HL-60 (cell line): ENCODE measurements at regions not wholly inside any gene's neighbourhood (a gene's known extent, or its start where the extent isn't known, plus 50 kb on each side); places are given as distances from the start of the nearest gene placed in this dataset.

Source experiments
- DNase-seq, 2 experiments: peaks; one replicate each; pipeline ENCODE4 v3.0.0-alpha.2; 2010 to 2020; ENCODE audit warnings: low read depth in 1 of 2, low spot score in 1 of 2
- H3K27ac ChIP-seq: fragments of 250-450 bp; sonication (Bioruptor Pico); replicated peaks from 2 replicates; pipeline ENCODE4 v1.5.1; 2020; ENCODE audit warnings: mild to moderate bottlenecking, moderate library complexity
- H3K27me3 ChIP-seq: fragments of 250-450 bp; sonication (Bioruptor Pico); 2 replicates; pipeline ENCODE4 v1.5.1; 2021; ENCODE audit warnings: mild to moderate bottlenecking, moderate library complexity; ENCODE audit not compliant: insufficient read depth, poor library complexity, severe bottlenecking
- H3K4me3 ChIP-seq: replicated peaks from 2 replicates; pipeline ENCODE4 v1.5.1; 2011; ENCODE audit warnings: mild to moderate bottlenecking, control low read depth, low read length; ENCODE audit not compliant: insufficient read depth
- GABPA ChIP-seq: IDR thresholded peaks from 2 replicates; pipeline ENCODE4 v1.6.1; 2012; ENCODE audit warnings: low read depth
- POLR2AphosphoS5 ChIP-seq: IDR thresholded peaks from 2 replicates; pipeline ENCODE4 v1.6.1; 2012; ENCODE audit warnings: low read depth
- SPI1 ChIP-seq: IDR thresholded peaks from 2 replicates; pipeline ENCODE4 v1.6.1; 2012; ENCODE audit warnings: low read depth, mild to moderate bottlenecking, borderline replicate concordance
- TF ChIP-seq, protein P1 (sequence below): IDR thresholded peaks from 2 replicates; pipeline ENCODE4 v1.6.1; 2012; ENCODE audit warnings: low read depth; ENCODE audit not compliant: insufficient replicate concordance
- TF ChIP-seq, protein P2 (sequence below): IDR thresholded peaks from one replicate; pipeline ENCODE4 v1.5.1; 2011; ENCODE audit warnings: low read length, control low read depth, inconsistent platforms; ENCODE audit not compliant: insufficient read depth

DNA sequence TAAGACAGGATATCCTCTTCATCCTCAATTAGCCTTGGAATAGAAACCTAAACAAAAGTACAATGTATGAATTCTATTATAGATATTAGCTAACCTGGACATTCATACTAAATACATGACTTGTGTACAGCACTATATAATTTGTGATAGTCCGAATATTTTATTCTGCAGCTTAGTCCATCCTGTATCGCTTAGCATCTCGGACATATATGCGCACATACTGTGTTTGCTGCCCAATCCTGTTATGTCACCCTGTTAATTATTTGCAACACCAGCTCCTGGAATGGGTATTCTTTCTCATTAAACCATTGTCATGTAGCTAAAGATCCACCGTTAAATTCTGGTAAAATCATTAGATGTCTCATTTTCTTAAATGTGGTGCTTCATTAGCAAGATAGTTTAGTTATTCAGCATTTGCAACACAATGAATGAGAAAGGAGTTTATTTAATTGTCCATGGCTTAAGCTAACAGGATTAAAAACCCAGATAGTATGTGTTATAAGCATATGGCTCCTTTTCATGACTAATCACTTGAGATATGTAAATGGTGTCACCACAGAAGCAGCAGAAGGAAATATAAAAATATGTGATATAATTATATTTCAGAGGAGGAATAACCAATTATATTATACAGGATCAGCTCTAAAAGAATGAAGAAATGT lies 156.0 kb upstream of the ARHGAP5 start:
- Histone ChIP-seq H3K27me3 (no peaks in the 10 kb centered on the region), H3K27ac (no peak overlapping the region), H3K4me3 (no peak overlapping the region)
- TF ChIP-seq, protein P1, sequence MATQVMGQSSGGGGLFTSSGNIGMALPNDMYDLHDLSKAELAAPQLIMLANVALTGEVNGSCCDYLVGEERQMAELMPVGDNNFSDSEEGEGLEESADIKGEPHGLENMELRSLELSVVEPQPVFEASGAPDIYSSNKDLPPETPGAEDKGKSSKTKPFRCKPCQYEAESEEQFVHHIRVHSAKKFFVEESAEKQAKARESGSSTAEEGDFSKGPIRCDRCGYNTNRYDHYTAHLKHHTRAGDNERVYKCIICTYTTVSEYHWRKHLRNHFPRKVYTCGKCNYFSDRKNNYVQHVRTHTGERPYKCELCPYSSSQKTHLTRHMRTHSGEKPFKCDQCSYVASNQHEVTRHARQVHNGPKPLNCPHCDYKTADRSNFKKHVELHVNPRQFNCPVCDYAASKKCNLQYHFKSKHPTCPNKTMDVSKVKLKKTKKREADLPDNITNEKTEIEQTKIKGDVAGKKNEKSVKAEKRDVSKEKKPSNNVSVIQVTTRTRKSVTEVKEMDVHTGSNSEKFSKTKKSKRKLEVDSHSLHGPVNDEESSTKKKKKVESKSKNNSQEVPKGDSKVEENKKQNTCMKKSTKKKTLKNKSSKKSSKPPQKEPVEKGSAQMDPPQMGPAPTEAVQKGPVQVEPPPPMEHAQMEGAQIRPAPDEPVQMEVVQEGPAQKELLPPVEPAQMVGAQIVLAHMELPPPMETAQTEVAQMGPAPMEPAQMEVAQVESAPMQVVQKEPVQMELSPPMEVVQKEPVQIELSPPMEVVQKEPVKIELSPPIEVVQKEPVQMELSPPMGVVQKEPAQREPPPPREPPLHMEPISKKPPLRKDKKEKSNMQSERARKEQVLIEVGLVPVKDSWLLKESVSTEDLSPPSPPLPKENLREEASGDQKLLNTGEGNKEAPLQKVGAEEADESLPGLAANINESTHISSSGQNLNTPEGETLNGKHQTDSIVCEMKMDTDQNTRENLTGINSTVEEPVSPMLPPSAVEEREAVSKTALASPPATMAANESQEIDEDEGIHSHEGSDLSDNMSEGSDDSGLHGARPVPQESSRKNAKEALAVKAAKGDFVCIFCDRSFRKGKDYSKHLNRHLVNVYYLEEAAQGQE, result no peak
- TF ChIP-seq SPI1, result no peak
- TF ChIP-seq POLR2AphosphoS5, result no peak
- no peak for DNase-seq

DNA sequence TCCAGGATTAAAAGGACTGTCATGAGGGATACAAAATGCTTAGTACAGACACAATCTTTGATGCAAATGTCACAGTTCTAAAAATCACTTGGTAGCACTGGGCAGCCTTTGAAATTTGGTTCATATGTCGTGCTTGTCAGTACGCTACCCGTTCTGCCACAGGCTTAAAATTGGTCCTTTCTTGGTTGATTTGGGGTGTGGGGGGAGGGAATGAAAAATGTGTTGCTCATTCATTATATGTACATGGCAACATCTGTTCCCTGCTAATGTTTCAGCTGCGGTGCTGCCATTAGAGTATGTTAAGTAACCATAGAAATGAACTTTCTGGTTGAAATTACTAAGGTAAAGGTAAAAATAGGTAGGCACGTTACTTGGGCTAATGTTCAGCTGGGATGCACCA lies 155.4 kb upstream of the ARHGAP5 start:
- TF ChIP-seq GABPA, result no peak
- TF ChIP-seq POLR2AphosphoS5, result no peak
- TF ChIP-seq SPI1, result no peak
- TF ChIP-seq, protein P1, result no peak
- TF ChIP-seq, protein P2, sequence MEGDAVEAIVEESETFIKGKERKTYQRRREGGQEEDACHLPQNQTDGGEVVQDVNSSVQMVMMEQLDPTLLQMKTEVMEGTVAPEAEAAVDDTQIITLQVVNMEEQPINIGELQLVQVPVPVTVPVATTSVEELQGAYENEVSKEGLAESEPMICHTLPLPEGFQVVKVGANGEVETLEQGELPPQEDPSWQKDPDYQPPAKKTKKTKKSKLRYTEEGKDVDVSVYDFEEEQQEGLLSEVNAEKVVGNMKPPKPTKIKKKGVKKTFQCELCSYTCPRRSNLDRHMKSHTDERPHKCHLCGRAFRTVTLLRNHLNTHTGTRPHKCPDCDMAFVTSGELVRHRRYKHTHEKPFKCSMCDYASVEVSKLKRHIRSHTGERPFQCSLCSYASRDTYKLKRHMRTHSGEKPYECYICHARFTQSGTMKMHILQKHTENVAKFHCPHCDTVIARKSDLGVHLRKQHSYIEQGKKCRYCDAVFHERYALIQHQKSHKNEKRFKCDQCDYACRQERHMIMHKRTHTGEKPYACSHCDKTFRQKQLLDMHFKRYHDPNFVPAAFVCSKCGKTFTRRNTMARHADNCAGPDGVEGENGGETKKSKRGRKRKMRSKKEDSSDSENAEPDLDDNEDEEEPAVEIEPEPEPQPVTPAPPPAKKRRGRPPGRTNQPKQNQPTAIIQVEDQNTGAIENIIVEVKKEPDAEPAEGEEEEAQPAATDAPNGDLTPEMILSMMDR, result no peak
- H3K27me3 ChIP-seq, result no peaks in the 10 kb centered on the region
- H3K27ac ChIP-seq, result no peak overlapping the region
- DNase-seq, result no peak
- H3K4me3 ChIP-seq, result no peak overlapping the region

DNA sequence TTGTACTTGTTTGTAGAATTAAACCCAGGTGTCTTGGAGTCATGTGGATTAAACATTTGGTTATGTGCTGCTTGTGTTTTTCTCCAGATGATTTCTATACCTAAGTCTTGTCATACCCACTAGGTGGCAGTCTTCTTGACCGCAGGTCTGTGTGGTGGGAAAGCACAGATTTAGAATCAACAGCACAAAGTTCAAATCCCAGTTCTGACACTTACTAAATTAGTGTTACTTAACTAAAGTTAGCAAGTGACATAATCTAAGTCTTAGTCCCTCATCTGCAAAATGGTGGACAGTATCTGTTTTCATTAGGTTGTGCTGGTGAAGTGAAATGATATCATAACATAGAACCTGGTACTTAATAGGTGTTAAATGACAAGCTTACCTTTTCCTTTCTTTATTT lies 151.0 kb upstream of the ARHGAP5 start:
- Histone ChIP-seq H3K27me3 (no peaks in the 10 kb centered on the region), H3K4me3 (no peak overlapping the region), H3K27ac (no peak overlapping the region)
- peak in 1 of 2 experiments; percentile 4 for DNase-seq
- TF ChIP-seq, protein P1, result no peak
- TF ChIP-seq, protein P2, result peak; percentile 18
